ENCODE measurements at regions not wholly inside any gene's neighbourhood (a gene's known extent, or its start where the extent isn't known, plus 50 kb on each side); places are given as distances from the start of the nearest gene placed in this dataset.
"Not testable (repeated sequence)": the region's sequence is repeated elsewhere in the genome, so short reads cannot be mapped to it uniquely, and the experiment has no call there.

- not testable (repeated sequence) for DNase-seq; H3K4me1 Mint-ChIP-seq (ENCODE audit: low read depth); ATAC-seq (replicated peaks in 1 of 2); H3K9me3 Mint-ChIP-seq; H3K36me3 Mint-ChIP-seq (ENCODE audit: insufficient read depth in 2 of 2); H3K4me3 Mint-ChIP-seq; H3K27ac Mint-ChIP-seq; H3K27me3 Mint-ChIP-seq (ENCODE audit: low read depth)
Measured at GRCh38 chr16:88270171-88270790, 112.5 kb upstream of the ZNF469 start.

GRCh38 chr16:88271296-88271695 lies 111.5 kb upstream of the ZNF469 start:
- not testable (repeated sequence) for H3K36me3 Mint-ChIP-seq (ENCODE audit: insufficient read depth in 2 of 2); H3K4me1 Mint-ChIP-seq (ENCODE audit: low read depth); DNase-seq; H3K4me3 Mint-ChIP-seq; H3K27me3 Mint-ChIP-seq (ENCODE audit: low read depth); ATAC-seq (replicated peaks in 1 of 2); H3K9me3 Mint-ChIP-seq; H3K27ac Mint-ChIP-seq

GRCh38 chr16:88271776-88272175 lies 111.0 kb upstream of the ZNF469 start:
- not testable (repeated sequence) for H3K36me3 Mint-ChIP-seq (ENCODE audit: insufficient read depth in 2 of 2); H3K27ac Mint-ChIP-seq; H3K27me3 Mint-ChIP-seq (ENCODE audit: low read depth); H3K4me3 Mint-ChIP-seq; DNase-seq; ATAC-seq (replicated peaks in 1 of 2); H3K4me1 Mint-ChIP-seq (ENCODE audit: low read depth); H3K9me3 Mint-ChIP-seq

GRCh38 chr16:88272437-88272836 lies 110.3 kb upstream of the ZNF469 start:
- not testable (repeated sequence) for ATAC-seq (replicated peaks in 1 of 2)

GRCh38 chr16:88274126-88274750 lies 108.5 kb upstream of the ZNF469 start:
- not testable (repeated sequence) for H3K27me3 Mint-ChIP-seq (ENCODE audit: low read depth); H3K4me1 Mint-ChIP-seq (ENCODE audit: low read depth); H3K27ac Mint-ChIP-seq; DNase-seq; H3K4me3 Mint-ChIP-seq; ATAC-seq (replicated peaks in 1 of 2); H3K36me3 Mint-ChIP-seq (ENCODE audit: insufficient read depth in 2 of 2); H3K9me3 Mint-ChIP-seq

More at GRCh38 chr16:88272437-88272836, 110.3 kb upstream of the ZNF469 start:
- H3K9me3 Mint-ChIP-seq; H3K36me3 Mint-ChIP-seq (ENCODE audit: insufficient read depth in 2 of 2); H3K27me3 Mint-ChIP-seq (ENCODE audit: low read depth); H3K4me1 Mint-ChIP-seq (ENCODE audit: low read depth); H3K4me3 Mint-ChIP-seq; DNase-seq; H3K27ac Mint-ChIP-seq: not testable (repeated sequence)

GRCh38 chr16:88274847-88275246 lies 107.9 kb upstream of the ZNF469 start:
- DNase-seq (no peak), ATAC-seq (replicated peaks in 1 of 2) (no peak)
- H3K4me1 Mint-ChIP-seq (ENCODE audit: low read depth): no peaks in the 10 kb centered on the region
- H3K4me3 Mint-ChIP-seq: no peak overlapping the region
- H3K36me3 Mint-ChIP-seq (ENCODE audit: insufficient read depth in 2 of 2): no peaks in the 10 kb centered on the region
- peaks cover 7% of the 10 kb centered on the region for H3K27me3 Mint-ChIP-seq (ENCODE audit: low read depth)
- H3K9me3 Mint-ChIP-seq: peaks cover 2 to 7% of the 10 kb centered on the region in 2 donors
- no peak overlapping the region for H3K27ac Mint-ChIP-seq

- not testable (repeated sequence) for DNase-seq; H3K27me3 Mint-ChIP-seq (ENCODE audit: low read depth); H3K36me3 Mint-ChIP-seq (ENCODE audit: insufficient read depth in 2 of 2); H3K4me1 Mint-ChIP-seq (ENCODE audit: low read depth); ATAC-seq (replicated peaks in 1 of 2); H3K27ac Mint-ChIP-seq; H3K4me3 Mint-ChIP-seq; H3K9me3 Mint-ChIP-seq
Measured at GRCh38 chr16:88275336-88276122, 107.2 kb upstream of the ZNF469 start.

GRCh38 chr16:88276123-88276588 lies 106.6 kb upstream of the ZNF469 start:
- not testable (repeated sequence) for H3K27ac Mint-ChIP-seq

GRCh38 chr16:88276591-88276990 lies 106.2 kb upstream of the ZNF469 start:
- Mint-ChIP-seq H3K4me3 (no peak overlapping the region), H3K4me1 (ENCODE audit: low read depth) (no peaks in the 10 kb centered on the region), H3K27me3 (ENCODE audit: low read depth) (peaks cover 6% of the 10 kb centered on the region), H3K27ac (no peak overlapping the region), H3K36me3 (ENCODE audit: insufficient read depth in 2 of 2) (no peaks in the 10 kb centered on the region), H3K9me3 (peaks cover 2 to 9% of the 10 kb centered on the region in 2 donors)
- ATAC-seq (replicated peaks in 1 of 2) (no peak), DNase-seq (no peak)

More at GRCh38 chr16:88276123-88276588, 106.6 kb upstream of the ZNF469 start:
- H3K4me1 Mint-ChIP-seq (ENCODE audit: low read depth); ATAC-seq (replicated peaks in 1 of 2); H3K27me3 Mint-ChIP-seq (ENCODE audit: low read depth); H3K36me3 Mint-ChIP-seq (ENCODE audit: insufficient read depth in 2 of 2); H3K9me3 Mint-ChIP-seq; DNase-seq; H3K4me3 Mint-ChIP-seq: not testable (repeated sequence)

GRCh38 chr16:88279998-88280397 lies 102.8 kb upstream of the ZNF469 start:
- no peak overlapping the region for H3K27ac Mint-ChIP-seq
- ATAC-seq (replicated peaks in 1 of 2): no peak
- no peak overlapping the region for H3K4me3 Mint-ChIP-seq
- H3K27me3 Mint-ChIP-seq (ENCODE audit: low read depth): no peaks in the 10 kb centered on the region
- peaks cover 0 to 4% of the 10 kb centered on the region in 2 donors for H3K9me3 Mint-ChIP-seq
- no peaks in the 10 kb centered on the region for H3K36me3 Mint-ChIP-seq (ENCODE audit: insufficient read depth in 2 of 2)
- no peak for DNase-seq
- H3K4me1 Mint-ChIP-seq (ENCODE audit: low read depth): no peaks in the 10 kb centered on the region

GRCh38 chr16:88281858-88282563 lies 100.7 kb upstream of the ZNF469 start:
- no peak overlapping the region for H3K4me3 Mint-ChIP-seq
- ATAC-seq (replicated peaks in 1 of 2): no peak
- H3K9me3 Mint-ChIP-seq: peaks cover 2 to 6% of the 10 kb centered on the region in 2 donors
- H3K4me1 Mint-ChIP-seq (ENCODE audit: low read depth): no peaks in the 10 kb centered on the region
- peaks cover 2% of the 10 kb centered on the region in 2 donors for H3K36me3 Mint-ChIP-seq (ENCODE audit: insufficient read depth in 2 of 2)
- H3K27ac Mint-ChIP-seq: no peak overlapping the region
- no peak for DNase-seq
- H3K27me3 Mint-ChIP-seq (ENCODE audit: low read depth): no peaks in the 10 kb centered on the region

- ATAC-seq (replicated peaks in 1 of 2): no peak
- Mint-ChIP-seq H3K27me3 (ENCODE audit: low read depth) (no peaks in the 10 kb centered on the region), H3K9me3 (peaks cover 6 to 10% of the 10 kb centered on the region in 2 donors), H3K27ac (no peak overlapping the region), H3K36me3 (ENCODE audit: insufficient read depth in 2 of 2) (peaks cover 6% of the 10 kb centered on the region in 2 donors), H3K4me3 (no peak overlapping the region), H3K4me1 (ENCODE audit: low read depth) (no peaks in the 10 kb centered on the region)
- DNase-seq: no peak
Measured at GRCh38 chr16:88282564-88283395, 100.0 kb upstream of the ZNF469 start.
